Neuron (in vitro differentiated cells): ENCODE measurements at regions not wholly inside any gene's neighbourhood (a gene's known extent, or its start where the extent isn't known, plus 50 kb on each side); places are given as distances from the start of the nearest gene placed in this dataset.
"Not testable (repeated sequence)": the region's sequence is repeated elsewhere in the genome, so short reads cannot be mapped to it uniquely, and the experiment has no call there.

Experiments used
- H2AFZ ChIP-seq: one replicate; pipeline ENCODE4 v1.6.1; 2013; ENCODE audit warnings: low read depth, mild to moderate bottlenecking, inconsistent platforms, low read length, moderate library complexity
- H3K27me3 ChIP-seq: one replicate; pipeline ENCODE4 v1.6.1; 2013; ENCODE audit warnings: low read length; ENCODE audit not compliant: insufficient read depth
- H3K36me3 ChIP-seq: one replicate; pipeline ENCODE4 v1.6.1; 2013; ENCODE audit warnings: low read length; ENCODE audit not compliant: insufficient read depth
- H3K4me1 ChIP-seq: one replicate; pipeline ENCODE4 v1.6.1; 2013; ENCODE audit warnings: low read length; ENCODE audit not compliant: insufficient read depth
- H3K4me3 ChIP-seq: 2 replicates; pipeline ENCODE4 v1.5.1; 2013; ENCODE audit warnings: mild to moderate bottlenecking, low read length, moderate library complexity
- H3K9me3 ChIP-seq: one replicate; pipeline ENCODE4 v1.6.1; 2013; ENCODE audit warnings: low read length

GRCh38 chr11:15837901-15838489, 518.4 kb downstream of the SOX6 start:
- Histone ChIP-seq H3K36me3 (no peaks in the 10 kb centered on the region), H2AFZ (no peak overlapping the region), H3K4me3 (no peak overlapping the region), H3K27me3 (no peaks in the 10 kb centered on the region), H3K4me1 (no peaks in the 10 kb centered on the region), H3K9me3 (no peaks in the 10 kb centered on the region)

- H3K9me3 ChIP-seq = no peaks in the 10 kb centered on the region
- no peak overlapping the region for H3K4me3 ChIP-seq
- H3K36me3 ChIP-seq = no peaks in the 10 kb centered on the region
- no peak overlapping the region for H2AFZ ChIP-seq
- H3K4me1 ChIP-seq = peaks cover 10% of the 10 kb centered on the region
- no peaks in the 10 kb centered on the region for H3K27me3 ChIP-seq
Observed at GRCh38 chr11:15839061-15839460, 517.3 kb downstream of the SOX6 start.

GRCh38 chr11:15840966-15841365, 515.4 kb downstream of the SOX6 start:
- Histone ChIP-seq H3K4me3 (no peak overlapping the region), H3K27me3 (no peaks in the 10 kb centered on the region), H3K4me1 (peaks cover 28% of the 10 kb centered on the region), H3K36me3 (no peaks in the 10 kb centered on the region), H2AFZ (no peak overlapping the region), H3K9me3 (no peaks in the 10 kb centered on the region)

GRCh38 chr11:15841931-15842740, 514.2 kb downstream of the SOX6 start:
- peaks cover 28% of the 10 kb centered on the region for H3K4me1 ChIP-seq
- no peak overlapping the region for H2AFZ ChIP-seq
- H3K27me3 ChIP-seq = no peaks in the 10 kb centered on the region

GRCh38 chr11:15843309-15843872, 513.0 kb downstream of the SOX6 start:
- Histone ChIP-seq H3K27me3 (no peaks in the 10 kb centered on the region), H2AFZ (peak overlapping the region; percentile 86), H3K9me3 (no peaks in the 10 kb centered on the region), H3K4me3 (peak overlapping the region; percentile 12), H3K4me1 (peaks cover 28% of the 10 kb centered on the region), H3K36me3 (no peaks in the 10 kb centered on the region)

More at GRCh38 chr11:15841931-15842740, 514.2 kb downstream of the SOX6 start:
- Histone ChIP-seq H3K4me3 (no peak overlapping the region), H3K36me3 (no peaks in the 10 kb centered on the region), H3K9me3 (no peaks in the 10 kb centered on the region)

- H3K27me3 ChIP-seq = no peaks in the 10 kb centered on the region
- no peaks in the 10 kb centered on the region for H3K9me3 ChIP-seq
- H3K4me3 ChIP-seq = no peak overlapping the region
- H3K36me3 ChIP-seq = no peaks in the 10 kb centered on the region
- H2AFZ ChIP-seq = no peak overlapping the region
- peaks cover 36% of the 10 kb centered on the region for H3K4me1 ChIP-seq
Observed at GRCh38 chr11:15845261-15845660, 511.1 kb downstream of the SOX6 start.

GRCh38 chr11:15848631-15849168, 507.6 kb downstream of the SOX6 start:
- Histone ChIP-seq H3K4me1 (peaks cover 38% of the 10 kb centered on the region), H3K4me3 (no peak overlapping the region), H3K9me3 (no peaks in the 10 kb centered on the region), H2AFZ (no peak overlapping the region), H3K27me3 (no peaks in the 10 kb centered on the region), H3K36me3 (no peaks in the 10 kb centered on the region)

- H3K4me3 ChIP-seq = no peak overlapping the region
- H2AFZ ChIP-seq = no peak overlapping the region
- peaks cover 32% of the 10 kb centered on the region for H3K4me1 ChIP-seq
Observed at GRCh38 chr11:15849257-15849656, 507.1 kb downstream of the SOX6 start.

GRCh38 chr11:15850335-15850734, 506.0 kb downstream of the SOX6 start:
- peaks cover 21% of the 10 kb centered on the region for H3K4me1 ChIP-seq
- not testable (repeated sequence) for H3K27me3 ChIP-seq, H3K36me3 ChIP-seq, H3K9me3 ChIP-seq, H3K4me3 ChIP-seq, H2AFZ ChIP-seq

More at GRCh38 chr11:15849257-15849656, 507.1 kb downstream of the SOX6 start:
- Histone ChIP-seq H3K27me3 (no peaks in the 10 kb centered on the region), H3K36me3 (no peaks in the 10 kb centered on the region), H3K9me3 (no peaks in the 10 kb centered on the region)

- H2AFZ ChIP-seq = no peak overlapping the region
- H3K4me3 ChIP-seq = no peak overlapping the region
- H3K9me3 ChIP-seq = no peaks in the 10 kb centered on the region
- no peaks in the 10 kb centered on the region for H3K27me3 ChIP-seq
- H3K36me3 ChIP-seq = no peaks in the 10 kb centered on the region
- peaks cover 17% of the 10 kb centered on the region for H3K4me1 ChIP-seq
Observed at GRCh38 chr11:15851051-15851498, 505.3 kb downstream of the SOX6 start.

GRCh38 chr11:15852179-15852578, 504.2 kb downstream of the SOX6 start:
- Histone ChIP-seq H3K9me3 (no peaks in the 10 kb centered on the region), H2AFZ (no peak overlapping the region), H3K4me1 (peaks cover 17% of the 10 kb centered on the region), H3K36me3 (no peaks in the 10 kb centered on the region), H3K27me3 (no peaks in the 10 kb centered on the region), H3K4me3 (no peak overlapping the region)

GRCh38 chr11:15854245-15854644, 502.1 kb downstream of the SOX6 start:
- Histone ChIP-seq H3K36me3 (no peaks in the 10 kb centered on the region), H3K9me3 (no peaks in the 10 kb centered on the region), H3K4me1 (peaks cover 12% of the 10 kb centered on the region), H2AFZ (no peak overlapping the region), H3K4me3 (no peak overlapping the region), H3K27me3 (no peaks in the 10 kb centered on the region)

- peaks cover 9% of the 10 kb centered on the region for H3K4me1 ChIP-seq
- peaks cover 2% of the 10 kb centered on the region for H3K9me3 ChIP-seq
- H2AFZ ChIP-seq = no peak overlapping the region
- H3K36me3 ChIP-seq = no peaks in the 10 kb centered on the region
- peaks cover 7% of the 10 kb centered on the region for H3K27me3 ChIP-seq
- H3K4me3 ChIP-seq = no peak overlapping the region
Observed at GRCh38 chr11:15858881-15859280, 497.5 kb downstream of the SOX6 start.
